ENCODE measurements at regions not wholly inside any gene's neighbourhood (a gene's known extent, or its start where the extent isn't known, plus 50 kb on each side); places are given as distances from the start of the nearest gene placed in this dataset.

DNA sequence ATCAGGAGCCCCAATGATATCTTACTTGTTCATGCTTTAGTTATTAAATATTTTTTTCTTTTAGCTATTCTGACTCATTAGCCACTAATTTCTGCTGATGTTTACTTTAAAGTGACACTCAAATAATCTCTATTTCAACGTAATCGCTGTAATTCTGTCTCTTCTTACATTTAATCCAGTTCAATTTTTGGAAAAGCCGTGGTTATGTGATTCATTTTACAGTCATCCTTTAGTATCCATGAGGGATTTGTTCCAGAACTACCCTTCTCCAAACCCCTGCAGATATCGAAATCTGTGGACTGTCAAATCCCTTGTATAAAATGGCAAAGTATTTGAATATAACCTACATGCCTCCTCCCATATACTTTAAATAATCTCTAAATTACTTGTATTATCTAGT, 1103.4 kb downstream of the LRFN5 start:
- intact Hi-C loops (cut with DNase I; ENCODE audit: low total_unique reads), result no loop called here
- no peaks in the 10 kb centered on the region for H3K36me3 ChIP-seq
- no peaks in the 10 kb centered on the region for H3K27me3 ChIP-seq (replicated peaks in 1 of 7)
- no peak overlapping the region for H3K27ac ChIP-seq
- no peak for TF ChIP-seq POLR2A (IDR thresholded peaks at IDR 0.05)
- no peak for TF ChIP-seq POLR2AphosphoS5 (IDR thresholded peaks at IDR 0.05)
- TF ChIP-seq, protein P1, sequence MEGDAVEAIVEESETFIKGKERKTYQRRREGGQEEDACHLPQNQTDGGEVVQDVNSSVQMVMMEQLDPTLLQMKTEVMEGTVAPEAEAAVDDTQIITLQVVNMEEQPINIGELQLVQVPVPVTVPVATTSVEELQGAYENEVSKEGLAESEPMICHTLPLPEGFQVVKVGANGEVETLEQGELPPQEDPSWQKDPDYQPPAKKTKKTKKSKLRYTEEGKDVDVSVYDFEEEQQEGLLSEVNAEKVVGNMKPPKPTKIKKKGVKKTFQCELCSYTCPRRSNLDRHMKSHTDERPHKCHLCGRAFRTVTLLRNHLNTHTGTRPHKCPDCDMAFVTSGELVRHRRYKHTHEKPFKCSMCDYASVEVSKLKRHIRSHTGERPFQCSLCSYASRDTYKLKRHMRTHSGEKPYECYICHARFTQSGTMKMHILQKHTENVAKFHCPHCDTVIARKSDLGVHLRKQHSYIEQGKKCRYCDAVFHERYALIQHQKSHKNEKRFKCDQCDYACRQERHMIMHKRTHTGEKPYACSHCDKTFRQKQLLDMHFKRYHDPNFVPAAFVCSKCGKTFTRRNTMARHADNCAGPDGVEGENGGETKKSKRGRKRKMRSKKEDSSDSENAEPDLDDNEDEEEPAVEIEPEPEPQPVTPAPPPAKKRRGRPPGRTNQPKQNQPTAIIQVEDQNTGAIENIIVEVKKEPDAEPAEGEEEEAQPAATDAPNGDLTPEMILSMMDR (IDR thresholded peaks at IDR 0.05 in 8 of 11, conservative IDR thresholded peaks at IDR 0.05 in 3 of 11), result no peak
- no peak overlapping the region for H3K4me3 ChIP-seq
- H3K4me1 ChIP-seq, result no peaks in the 10 kb centered on the region
- 86 to 92% (median 89%) methylated on average over 4 of the region's 4 CpGs for WGBS, 5 donors
- no peak for DNase-seq
- H3K9me3 ChIP-seq, result no peaks in the 10 kb centered on the region

DNA sequence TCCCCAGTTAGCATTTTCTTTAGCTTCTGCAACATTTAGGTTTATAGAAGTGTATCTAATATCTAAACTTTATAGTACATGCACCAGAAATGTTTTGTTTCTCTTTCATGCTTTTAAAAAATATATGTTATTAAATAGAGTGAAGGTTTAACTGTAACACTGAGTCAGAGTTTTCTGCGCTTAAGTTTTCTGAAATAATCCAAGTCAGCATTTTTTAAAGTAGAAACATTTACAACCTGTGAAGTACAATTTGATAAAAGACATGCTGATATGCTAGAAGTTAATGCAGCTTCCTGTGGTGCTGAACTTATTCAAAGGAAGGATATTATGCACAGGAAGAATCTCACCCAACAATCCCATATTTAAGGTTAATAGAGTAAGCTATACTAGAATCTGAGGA, 1096.8 kb downstream of the LRFN5 start:
- intact Hi-C loops (cut with DNase I; ENCODE audit: low total_unique reads), result no loop called here

GRCh38 chr14:42687421-42687820, 1080.7 kb downstream of the LRFN5 start:
- 61 to 70% (median 65%) methylated on average over 2 of the region's 2 CpGs for WGBS, 5 donors
- intact Hi-C loops (cut with DNase I; ENCODE audit: low total_unique reads), result no loop called here
- no peak for TF ChIP-seq POLR2AphosphoS5 (IDR thresholded peaks at IDR 0.05)
- TF ChIP-seq, protein P1 (IDR thresholded peaks at IDR 0.05 in 8 of 11, conservative IDR thresholded peaks at IDR 0.05 in 3 of 11), result no peak
- no peak for TF ChIP-seq POLR2A (IDR thresholded peaks at IDR 0.05)
- Histone ChIP-seq H3K4me3 (no peak overlapping the region), H3K9me3 (peaks cover 0 to 3% (median 0%) of the 10 kb centered on the region in 8 donors), H3K36me3 (no peaks in the 10 kb centered on the region), H3K27me3 (replicated peaks in 1 of 7) (no peaks in the 10 kb centered on the region), H3K4me1 (no peaks in the 10 kb centered on the region), H3K27ac (no peak overlapping the region)
- DNase-seq, result no peak

More for the DNA sequence above, 1096.8 kb downstream of the LRFN5 start:
- Histone ChIP-seq H3K36me3 (no peaks in the 10 kb centered on the region), H3K27me3 (replicated peaks in 1 of 7) (no peaks in the 10 kb centered on the region), H3K9me3 (no peaks in the 10 kb centered on the region), H3K27ac (no peak overlapping the region), H3K4me1 (no peaks in the 10 kb centered on the region), H3K4me3 (no peak overlapping the region)
- TF ChIP-seq, protein P1 (IDR thresholded peaks at IDR 0.05 in 8 of 11, conservative IDR thresholded peaks at IDR 0.05 in 3 of 11), result no peak
- TF ChIP-seq POLR2AphosphoS5 (IDR thresholded peaks at IDR 0.05) (no peak), POLR2A (IDR thresholded peaks at IDR 0.05) (no peak)
- 73 to 94% (median 77%) methylated on average over 1 of the region's 1 CpG for WGBS, 5 donors
- no peak for DNase-seq

GRCh38 chr14:42683707-42684106, 1077.0 kb downstream of the LRFN5 start:
- no peaks in the 10 kb centered on the region for H3K27me3 ChIP-seq (replicated peaks in 1 of 7)
- DNase-seq, result no peak
- H3K9me3 ChIP-seq, result peaks cover 0 to 7% (median 0%) of the 10 kb centered on the region in 8 donors
- no peaks in the 10 kb centered on the region for H3K4me1 ChIP-seq
- no peaks in the 10 kb centered on the region for H3K36me3 ChIP-seq
- no peak overlapping the region for H3K27ac ChIP-seq
- H3K4me3 ChIP-seq, result no peak overlapping the region
- intact Hi-C loops (cut with DNase I; ENCODE audit: low total_unique reads), result no loop called here
- TF ChIP-seq POLR2AphosphoS5 (IDR thresholded peaks at IDR 0.05) (no peak), POLR2A (IDR thresholded peaks at IDR 0.05) (no peak)
- TF ChIP-seq, protein P1 (IDR thresholded peaks at IDR 0.05 in 8 of 11, conservative IDR thresholded peaks at IDR 0.05 in 3 of 11), result no peak
- 59 to 77% (median 61%) methylated on average over 2 of the region's 2 CpGs for WGBS, 5 donors

All from spleen (tissue), 11 donors.